ENCODE measurements at regions not wholly inside any gene's neighbourhood (a gene's known extent, or its start where the extent isn't known, plus 50 kb on each side); places are given as distances from the start of the nearest gene placed in this dataset.

- no peak overlapping the region for H3K27ac ChIP-seq (ENCODE audit: low read depth)
- H3K79me2 ChIP-seq (replicated peaks; ENCODE audit: insufficient read depth): no peaks in the 10 kb centered on the region
- H3K4me3 ChIP-seq: no peak overlapping the region
- Mint-ChIP-seq H3K9me3 (no peaks in the 10 kb centered on the region), H3K27ac (no peak overlapping the region), H3K4me1 (peaks cover 17% of the 10 kb centered on the region), H3K27me3 (ENCODE audit: insufficient read depth, low read depth, poor library complexity) (peaks cover 2% of the 10 kb centered on the region), H3K36me3 (ENCODE audit: low read depth) (no peaks in the 10 kb centered on the region), H3K4me3 (no peak overlapping the region)
- ATAC-seq (no peak), DNase-seq (ENCODE audit: low spot score) (no peak)
- H3K4me1 ChIP-seq (ENCODE audit: insufficient read depth): peaks cover 13% of the 10 kb centered on the region
- no peak overlapping the region for H3K4me2 ChIP-seq
- H3K36me3 ChIP-seq (ENCODE audit: insufficient read depth): no peaks in the 10 kb centered on the region
- no peaks in the 10 kb centered on the region for H3K9me2 ChIP-seq (ENCODE audit: insufficient read depth)
- no peak overlapping the region; the same call in 1 of the 2 replicates for H2AFZ ChIP-seq
- H3K27me3 ChIP-seq (ENCODE audit: insufficient read depth): no peaks in the 10 kb centered on the region
- no peaks in the 10 kb centered on the region for H4K20me1 ChIP-seq (replicated peaks; ENCODE audit: insufficient read depth)
- TF ChIP-seq REST (IDR thresholded peaks at IDR 0.05; ENCODE audit: unreplicated experiment) (no peak), JUNB (IDR thresholded peaks at IDR 0.05; ENCODE audit: unreplicated experiment) (no peak), EZH2phosphoT487 (IDR thresholded peaks at IDR 0.05; ENCODE audit: unreplicated experiment) (no peak), STAT1 (IDR thresholded peaks at IDR 0.05; ENCODE audit: unreplicated experiment) (no peak), ZNF331 (CRISPR knock-in tag; IDR thresholded peaks at IDR 0.05; ENCODE audit: low read depth) (no peak), CREB1 (CRISPR knock-in tag; IDR thresholded peaks at IDR 0.05; ENCODE audit: low read depth) (no peak), NANOG (IDR thresholded peaks at IDR 0.05; ENCODE audit: borderline replicate concordance) (no peak)
- H3F3A ChIP-seq (replicated peaks; ENCODE audit: low read depth): no peaks in the 10 kb centered on the region
These were observed 184.7 kb upstream of the PRSS16 start for GRCh38 chr6:27062755-27063154.

GRCh38 chr6:27065183-27065582 is 182.3 kb upstream of the PRSS16 start:
- no peak overlapping the region for H3K4me3 ChIP-seq
- H3K9me2 ChIP-seq (ENCODE audit: insufficient read depth): no peaks in the 10 kb centered on the region
- no peak overlapping the region for H3K4me2 ChIP-seq
- no peak for ATAC-seq
- Mint-ChIP-seq H3K4me3 (no peak overlapping the region), H3K27me3 (ENCODE audit: insufficient read depth, low read depth, poor library complexity) (peaks cover 3% of the 10 kb centered on the region), H3K4me1 (peaks cover 11% of the 10 kb centered on the region), H3K27ac (no peak overlapping the region), H3K36me3 (ENCODE audit: low read depth) (no peaks in the 10 kb centered on the region), H3K9me3 (no peaks in the 10 kb centered on the region)
- no peaks in the 10 kb centered on the region for H3K27me3 ChIP-seq (ENCODE audit: insufficient read depth)
- peaks cover 13% of the 10 kb centered on the region for H3K4me1 ChIP-seq (ENCODE audit: insufficient read depth)
- no peaks in the 10 kb centered on the region for H4K20me1 ChIP-seq (replicated peaks; ENCODE audit: insufficient read depth)
- no peaks in the 10 kb centered on the region for H3K36me3 ChIP-seq (ENCODE audit: insufficient read depth)
- H3K79me2 ChIP-seq (replicated peaks; ENCODE audit: insufficient read depth): no peaks in the 10 kb centered on the region
- 0 out of 2 replicates have a peak overlapping the region, but pooled peaks have one; percentile 2 for H2AFZ ChIP-seq
- DNase-seq (ENCODE audit: low spot score): no peak
- no peak overlapping the region for H3K27ac ChIP-seq (ENCODE audit: low read depth)
- H3F3A ChIP-seq (replicated peaks; ENCODE audit: low read depth): no peaks in the 10 kb centered on the region
- no peak for TF ChIP-seq NANOG (IDR thresholded peaks at IDR 0.05; ENCODE audit: borderline replicate concordance)
- TF ChIP-seq CTCF (conservative IDR thresholded peaks at IDR 0.05; ENCODE audit: low read depth in 2 of 2): no peak
- TF ChIP-seq ZNF114 (CRISPR knock-in tag; IDR thresholded peaks at IDR 0.05): no peak
- TF ChIP-seq JUNB (IDR thresholded peaks at IDR 0.05; ENCODE audit: unreplicated experiment): no peak
- no peak for TF ChIP-seq POLR2AphosphoS5 (IDR thresholded peaks at IDR 0.05; ENCODE audit: low read depth)
- no peak for TF ChIP-seq CREB1 (CRISPR knock-in tag; IDR thresholded peaks at IDR 0.05; ENCODE audit: low read depth)
- no peak for TF ChIP-seq ZNF462 (CRISPR knock-in tag; IDR thresholded peaks at IDR 0.05)
- no peak for TF ChIP-seq ZNF331 (CRISPR knock-in tag; IDR thresholded peaks at IDR 0.05; ENCODE audit: low read depth)
- no peak for TF ChIP-seq EZH2phosphoT487 (IDR thresholded peaks at IDR 0.05; ENCODE audit: unreplicated experiment)
